Mammary epithelial cell (primary cell): ENCODE measurements at regions not wholly inside any gene's neighbourhood (a gene's known extent, or its start where the extent isn't known, plus 50 kb on each side); places are given as distances from the start of the nearest gene placed in this dataset.

Experiments
- EZH2 ChIP-seq: IDR thresholded peaks from 2 replicates; pipeline ENCODE4 v1.6.1; 2012; ENCODE audit warnings: low read length, inconsistent platforms, borderline replicate concordance
- TF ChIP-seq, protein P1 (sequence below), 2 donors: IDR thresholded peaks in 1 of 2; conservative IDR thresholded peaks in 1 of 2; 2 replicates each; pipeline ENCODE4 v1.5.1; 2011 to 2012; ENCODE audit warnings: inconsistent platforms in 2 of 2, low read length in 2 of 2, mild to moderate bottlenecking in 2 of 2, control low read depth in 1 of 2, low read depth in 1 of 2; ENCODE audit not compliant: insufficient read depth in 1 of 2; ENCODE audit errors: extremely low read depth in 1 of 2

DNA sequence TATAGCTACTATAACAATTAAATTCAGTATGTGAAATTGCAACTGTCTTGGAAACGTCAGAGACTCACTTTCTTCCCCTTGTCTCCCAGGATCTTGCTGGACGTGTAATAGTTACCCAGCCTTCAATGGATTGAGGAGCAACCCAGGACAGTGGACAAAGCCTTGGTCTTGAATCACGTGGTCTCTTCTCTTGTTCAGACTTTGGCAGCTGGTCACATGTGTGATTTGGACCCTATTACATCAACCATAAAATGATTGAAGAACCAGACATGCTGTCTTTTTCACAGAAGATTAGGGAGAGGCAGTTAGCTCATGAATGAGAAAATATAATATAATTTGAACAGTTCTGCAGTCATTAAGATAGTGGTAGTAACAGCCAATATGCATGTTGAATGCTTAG lies 1085.5 kb upstream of the RBFOX1 start:
- TF ChIP-seq, protein P1, sequence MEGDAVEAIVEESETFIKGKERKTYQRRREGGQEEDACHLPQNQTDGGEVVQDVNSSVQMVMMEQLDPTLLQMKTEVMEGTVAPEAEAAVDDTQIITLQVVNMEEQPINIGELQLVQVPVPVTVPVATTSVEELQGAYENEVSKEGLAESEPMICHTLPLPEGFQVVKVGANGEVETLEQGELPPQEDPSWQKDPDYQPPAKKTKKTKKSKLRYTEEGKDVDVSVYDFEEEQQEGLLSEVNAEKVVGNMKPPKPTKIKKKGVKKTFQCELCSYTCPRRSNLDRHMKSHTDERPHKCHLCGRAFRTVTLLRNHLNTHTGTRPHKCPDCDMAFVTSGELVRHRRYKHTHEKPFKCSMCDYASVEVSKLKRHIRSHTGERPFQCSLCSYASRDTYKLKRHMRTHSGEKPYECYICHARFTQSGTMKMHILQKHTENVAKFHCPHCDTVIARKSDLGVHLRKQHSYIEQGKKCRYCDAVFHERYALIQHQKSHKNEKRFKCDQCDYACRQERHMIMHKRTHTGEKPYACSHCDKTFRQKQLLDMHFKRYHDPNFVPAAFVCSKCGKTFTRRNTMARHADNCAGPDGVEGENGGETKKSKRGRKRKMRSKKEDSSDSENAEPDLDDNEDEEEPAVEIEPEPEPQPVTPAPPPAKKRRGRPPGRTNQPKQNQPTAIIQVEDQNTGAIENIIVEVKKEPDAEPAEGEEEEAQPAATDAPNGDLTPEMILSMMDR (conservative IDR thresholded peaks at IDR 0.05 in 1 of 2, IDR thresholded peaks at IDR 0.05 in 1 of 2; ENCODE audit: extremely low read depth in 1 of 2, insufficient read depth in 1 of 2, low read depth in 1 of 2, low read length in 2 of 2): no peak
- no peak for TF ChIP-seq EZH2
